NCI-H2029 (cell line): ENCODE measurements at regions not wholly inside any gene's neighbourhood (a gene's known extent, or its start where the extent isn't known, plus 50 kb on each side); places are given as distances from the start of the nearest gene placed in this dataset.
"Not testable (repeated sequence)": the region's sequence is repeated elsewhere in the genome, so short reads cannot be mapped to it uniquely, and the experiment has no call there.

Experiments
- DNase-seq: peaks from one replicate; lab custom pipeline; 2025; lab: John Stamatoyannopoulos, UW

DNA sequence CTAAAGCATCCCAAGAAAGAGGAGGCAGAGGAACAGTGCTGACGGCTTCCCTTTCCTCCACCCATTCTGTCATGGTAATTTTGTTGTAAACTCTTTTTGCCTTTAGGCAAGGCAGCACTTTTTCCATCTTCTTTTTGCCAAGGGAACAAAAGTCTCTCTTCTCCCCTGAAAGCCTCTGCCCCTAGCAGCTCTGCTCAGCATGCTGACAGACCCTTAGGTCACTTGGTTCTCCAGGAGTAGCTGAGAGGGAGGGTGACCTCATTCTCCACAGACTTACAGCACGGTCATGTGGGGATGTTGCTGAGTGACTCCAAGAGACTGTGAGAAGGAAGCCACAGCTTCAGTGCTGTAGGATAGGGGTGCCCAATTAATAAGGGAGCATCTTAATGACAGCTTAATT, 81.1 kb upstream of the RALGAPA2 start:
- no peak for DNase-seq

DNA sequence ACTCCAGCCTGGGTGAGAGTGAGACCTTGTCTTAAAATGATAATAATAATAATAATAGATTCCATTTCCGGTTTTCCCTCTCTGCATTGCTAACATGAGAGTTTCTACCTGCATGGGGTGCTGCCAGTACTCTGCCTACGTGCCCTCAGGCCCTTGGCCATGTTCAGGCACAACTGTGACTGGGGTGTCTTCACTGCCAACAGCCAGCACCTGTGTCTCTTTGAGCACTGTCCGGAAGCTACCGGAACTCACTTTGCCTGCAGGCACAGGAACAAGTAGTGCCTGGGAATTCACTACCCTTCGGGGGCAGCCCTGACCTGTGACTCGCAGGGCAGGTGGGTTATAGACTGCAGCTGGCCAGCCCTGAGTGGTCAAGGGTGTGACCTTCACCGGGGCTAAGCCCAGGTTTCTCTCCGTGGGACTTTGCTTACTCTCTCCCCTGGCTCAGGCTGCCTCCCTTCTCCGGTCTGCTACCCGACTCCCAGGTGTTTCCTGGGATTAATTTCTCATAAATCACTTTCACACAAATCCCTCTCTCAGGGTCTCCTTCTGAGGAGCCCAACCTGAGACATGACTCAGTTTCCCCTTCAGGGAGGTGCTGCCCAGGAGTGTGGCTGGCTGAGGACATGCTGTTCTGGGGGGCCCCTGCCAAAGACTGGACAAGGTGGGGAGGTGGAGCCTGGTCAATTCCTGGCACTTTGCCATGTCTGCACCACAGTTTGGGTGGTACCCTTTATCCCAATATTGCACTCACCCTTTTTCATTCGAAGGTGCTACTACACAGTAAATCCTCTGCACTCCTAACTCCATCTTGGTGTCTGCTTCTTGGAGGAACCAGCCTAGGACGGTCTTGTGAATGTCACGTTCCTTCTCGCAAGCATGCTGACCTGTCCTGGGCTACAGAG, 79.5 kb upstream of the RALGAPA2 start:
- DNase-seq: no peak

DNA sequence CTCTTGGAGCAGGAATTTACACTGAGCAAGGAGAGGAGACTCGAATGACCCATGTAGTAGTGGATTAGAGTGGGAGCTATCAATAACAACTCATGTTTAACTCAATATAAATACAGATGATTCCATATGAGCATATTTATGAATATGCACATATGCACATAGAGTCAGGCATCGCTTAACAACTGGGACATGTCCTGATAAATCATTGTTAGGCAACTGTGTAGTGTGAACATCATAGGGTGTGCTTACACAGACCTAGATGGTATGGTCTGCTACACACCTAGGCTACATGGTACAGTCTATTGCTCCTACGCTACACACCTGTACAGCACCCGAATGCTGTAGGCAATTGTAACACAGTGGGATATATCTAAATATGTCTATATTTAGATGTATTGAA, 75.9 kb upstream of the RALGAPA2 start:
- no peak for DNase-seq

DNA sequence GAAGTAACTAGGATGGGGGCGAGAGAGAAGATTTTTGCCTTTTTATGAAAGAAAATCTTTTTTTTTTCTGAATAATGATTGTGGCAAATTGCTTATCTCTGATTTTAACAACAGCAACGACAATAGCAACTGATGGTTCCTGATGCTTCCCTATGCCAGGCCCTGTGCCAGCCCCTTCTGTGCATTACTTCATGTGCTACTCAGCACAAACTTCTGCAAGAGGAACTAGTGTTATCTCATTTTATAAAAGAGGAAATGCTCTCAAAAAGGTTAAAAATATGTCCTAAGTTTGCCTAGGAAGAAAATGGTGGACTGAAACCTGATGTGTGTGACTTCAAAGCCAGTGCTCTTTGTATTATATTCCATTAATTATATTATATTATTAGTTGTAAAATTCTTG, 74.0 kb upstream of the RALGAPA2 start:
- DNase-seq: no peak

DNA sequence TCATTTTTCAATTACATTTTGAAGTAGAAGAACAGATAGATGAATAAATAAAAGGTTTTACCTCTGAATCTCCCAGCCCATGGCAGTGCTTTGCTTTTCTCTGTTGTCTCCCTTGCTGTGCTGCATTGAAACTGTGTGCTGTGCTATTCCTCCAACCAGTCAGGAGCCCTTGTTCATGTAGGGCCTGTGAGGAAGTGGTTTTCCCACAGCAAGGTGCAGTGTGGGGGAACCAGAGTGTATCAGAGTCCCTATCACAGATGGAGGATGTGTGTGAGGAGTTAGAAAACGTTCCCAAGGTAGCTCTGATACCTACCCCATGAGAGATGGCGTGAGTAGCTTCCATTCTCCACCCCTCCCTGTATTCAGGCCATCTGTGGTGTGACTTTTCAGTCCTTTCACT, 72.8 kb upstream of the RALGAPA2 start:
- DNase-seq: no peak

DNA sequence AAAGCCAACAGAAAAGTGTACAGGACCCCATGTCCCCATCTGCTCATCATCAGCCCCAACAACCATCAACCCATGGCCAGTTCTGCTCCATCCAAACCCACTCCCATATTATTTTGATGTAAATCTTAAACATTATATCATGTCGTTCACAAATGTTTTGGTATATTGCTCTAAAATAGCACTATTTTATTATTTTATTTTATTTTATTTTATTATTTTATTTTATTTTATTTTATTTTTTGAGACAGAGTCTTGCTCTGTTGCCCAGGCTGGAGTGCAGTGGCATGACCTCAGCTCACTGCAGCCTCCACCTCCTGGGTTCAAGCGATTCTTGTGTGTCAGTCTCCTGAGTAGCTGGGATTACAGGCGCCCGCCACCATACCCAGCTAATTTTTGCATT, 72.0 kb upstream of the RALGAPA2 start:
- DNase-seq: not testable (repeated sequence)

DNA sequence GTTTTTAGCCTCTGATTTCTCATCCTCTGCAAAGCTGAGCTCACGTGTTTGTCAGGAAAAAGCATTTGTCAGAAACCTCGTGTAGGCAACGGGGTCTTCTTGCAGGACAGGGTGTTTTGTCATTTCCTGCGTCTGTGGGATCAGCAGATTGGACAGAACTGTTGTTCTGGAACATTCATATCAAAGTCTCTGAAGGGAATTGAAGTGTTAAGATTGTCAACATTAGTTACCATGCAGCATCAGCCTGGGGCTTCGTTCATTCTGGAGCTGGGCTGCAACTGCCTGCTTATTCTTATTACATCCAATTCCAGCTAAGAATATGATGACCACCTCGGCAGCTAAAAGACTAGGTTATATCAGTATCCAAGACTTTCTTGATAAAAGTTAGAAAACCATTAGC, 71.0 kb upstream of the RALGAPA2 start:
- DNase-seq: no peak

DNA sequence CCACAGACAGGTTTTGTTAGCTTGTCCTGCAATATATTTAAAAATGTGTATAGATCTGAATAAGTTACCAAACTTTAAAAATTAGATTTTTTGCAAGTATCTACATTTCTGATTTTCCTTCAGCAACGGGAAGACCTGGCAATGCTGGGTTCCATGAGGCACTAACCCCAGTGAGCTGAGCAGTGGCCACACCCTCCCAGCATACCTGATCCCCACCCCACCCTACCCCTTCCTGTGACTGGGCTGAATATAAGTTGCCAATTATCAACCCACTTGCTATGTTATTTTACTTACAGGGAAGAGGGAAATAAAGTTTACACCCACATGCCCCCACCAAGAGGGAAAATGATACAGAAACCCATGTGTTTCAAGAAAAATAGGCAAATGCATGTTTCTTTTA, 70.3 kb upstream of the RALGAPA2 start:
- no peak for DNase-seq

DNA sequence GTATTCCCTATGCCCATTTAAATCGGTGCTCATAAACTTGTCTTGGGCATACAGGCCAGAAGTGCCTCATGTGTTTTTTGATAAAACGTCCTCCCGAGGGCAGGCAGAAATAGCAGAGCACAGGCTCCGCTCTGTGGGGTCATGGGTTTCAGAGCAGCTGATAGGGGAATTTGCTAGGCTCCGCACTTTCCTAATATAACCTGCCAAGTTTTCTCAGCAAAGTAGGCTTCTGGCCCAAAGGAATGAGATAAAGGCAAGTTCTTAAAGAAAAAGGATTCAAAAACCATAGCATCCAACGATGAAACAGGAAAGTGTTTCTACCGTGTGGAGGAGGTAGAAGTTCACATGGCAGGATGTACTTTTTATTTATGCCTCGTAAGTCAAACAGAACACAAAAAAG, 69.8 kb upstream of the RALGAPA2 start:
- DNase-seq: no peak

DNA sequence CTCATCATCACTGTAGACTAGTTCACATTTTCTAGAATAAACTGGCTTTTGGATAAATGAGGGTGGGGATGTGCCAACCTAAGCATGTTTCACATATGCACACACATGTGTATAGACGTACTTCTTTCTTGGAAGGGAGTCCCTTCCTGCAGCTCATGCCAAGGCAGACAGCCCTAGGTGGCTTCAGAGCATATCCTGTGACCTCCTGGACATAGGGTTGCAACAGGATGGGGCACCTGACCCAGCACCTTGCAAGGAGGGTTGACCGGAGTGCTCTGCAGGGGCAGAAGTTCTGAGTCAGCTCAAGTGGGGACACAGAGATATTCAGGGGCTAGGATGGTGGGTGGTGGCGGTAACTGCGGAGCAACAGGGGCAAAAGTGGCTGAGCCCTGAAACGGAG, 68.6 kb upstream of the RALGAPA2 start:
- DNase-seq: no peak

DNA sequence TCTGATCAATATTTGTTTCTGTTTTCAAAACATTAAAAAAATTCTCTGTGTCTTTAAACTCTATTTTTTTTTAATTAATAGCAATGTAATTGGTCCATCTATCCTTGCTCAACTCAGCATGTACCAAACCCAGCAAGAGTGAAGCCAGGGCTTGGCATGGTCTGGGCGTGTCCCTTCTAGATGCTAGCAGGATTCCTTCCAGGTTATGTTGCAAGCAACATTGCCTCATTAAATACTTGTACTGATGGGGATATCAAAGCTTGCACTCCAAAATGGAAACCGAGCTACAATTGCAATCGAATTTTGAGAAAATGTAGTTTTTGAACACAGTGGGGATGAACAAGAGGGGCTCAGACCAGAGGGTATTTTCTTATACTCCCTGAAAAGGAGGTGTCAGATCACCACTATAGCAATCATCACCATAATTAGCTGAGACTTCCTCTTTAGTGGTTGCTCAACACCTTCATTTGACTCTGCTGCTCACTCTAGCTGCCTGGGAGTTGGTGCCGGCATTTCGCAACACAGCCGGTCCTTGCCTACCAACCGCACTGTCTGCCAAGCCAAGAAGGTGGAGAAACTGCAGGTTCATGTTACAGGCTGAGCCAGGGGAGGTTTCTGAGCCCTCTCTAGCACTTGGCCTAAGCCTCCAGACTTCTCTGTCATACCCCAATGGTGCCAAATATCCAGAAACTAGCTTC, 67.8 kb upstream of the RALGAPA2 start:
- peak; percentile 88 for DNase-seq

DNA sequence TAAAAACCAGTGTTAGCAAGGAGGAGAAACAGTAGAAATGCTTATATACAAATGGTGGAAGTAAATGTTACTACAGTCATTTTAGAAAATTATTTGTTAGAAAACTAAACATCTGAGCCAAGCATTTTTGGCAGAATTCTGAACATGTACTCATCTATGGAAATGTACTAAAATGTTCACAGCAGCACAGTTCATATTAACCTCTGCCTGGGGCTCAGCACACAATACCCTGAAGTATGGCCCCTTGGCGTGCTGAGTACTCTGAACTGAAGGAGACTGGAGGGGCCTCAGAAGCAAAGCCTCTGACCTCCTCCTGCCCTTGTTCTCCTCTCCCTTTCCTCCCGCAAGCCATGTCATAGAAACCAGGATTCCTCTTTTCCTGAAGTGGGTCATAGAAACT, 66.2 kb upstream of the RALGAPA2 start:
- DNase-seq: no peak

DNA sequence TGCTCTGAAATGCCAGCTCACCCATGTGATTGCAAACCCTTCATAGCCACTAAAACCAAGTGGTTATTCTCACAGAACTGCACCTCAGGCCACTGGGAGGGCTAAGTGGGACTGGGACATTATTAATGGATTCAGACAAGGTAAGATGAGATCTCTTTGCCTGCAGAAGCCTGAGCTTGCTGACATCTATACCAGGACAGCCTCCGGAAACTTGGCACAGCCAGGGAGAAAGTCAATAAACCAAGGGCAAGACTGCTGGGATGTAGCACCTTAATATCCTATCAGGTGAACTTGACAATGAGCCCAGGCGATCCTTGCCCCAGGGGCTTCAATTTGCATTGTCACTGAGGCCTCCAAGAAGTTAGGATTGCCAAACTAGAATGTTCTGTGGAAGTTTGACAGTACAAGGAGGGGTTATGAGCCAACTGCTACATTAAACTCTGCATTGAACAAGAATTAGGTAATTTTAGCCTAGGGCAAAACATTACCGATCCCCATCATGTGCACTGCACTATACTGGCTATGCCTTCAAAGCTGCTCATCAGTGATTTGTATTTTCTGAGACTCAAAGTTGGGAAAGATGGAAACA, 60.1 kb upstream of the RALGAPA2 start:
- peak; percentile 63 for DNase-seq

DNA sequence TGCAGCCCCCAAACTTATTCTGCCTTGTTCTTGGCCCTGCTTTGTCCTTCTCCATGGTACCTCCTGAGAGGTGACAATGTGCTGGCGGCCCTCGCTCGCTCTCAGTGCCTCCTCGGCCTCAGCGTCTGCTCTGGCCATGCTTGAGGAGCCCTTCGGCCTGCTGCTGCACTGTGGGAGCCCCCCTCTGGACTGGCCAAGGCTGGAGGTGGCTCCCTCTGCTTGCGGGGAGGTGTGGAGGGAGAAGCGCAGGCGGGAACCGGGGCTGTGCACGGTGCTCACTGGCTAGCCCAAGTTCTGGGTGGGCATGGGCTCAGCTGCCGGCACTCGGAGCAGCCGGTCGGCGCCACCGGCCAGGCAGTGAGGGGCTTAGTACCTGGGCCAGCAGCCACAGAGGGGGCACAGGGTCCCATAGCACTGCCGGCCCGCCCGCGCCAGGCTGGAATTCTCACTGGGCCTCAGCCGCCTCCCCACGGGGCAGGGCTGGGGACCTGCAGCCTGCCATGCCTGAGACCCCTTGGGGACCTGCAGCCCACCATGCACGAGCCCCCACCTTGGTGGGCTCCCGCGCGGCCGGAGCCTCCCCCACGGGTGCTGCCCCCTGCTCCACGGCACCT, 55.9 kb upstream of the RALGAPA2 start:
- DNase-seq: no peak

DNA sequence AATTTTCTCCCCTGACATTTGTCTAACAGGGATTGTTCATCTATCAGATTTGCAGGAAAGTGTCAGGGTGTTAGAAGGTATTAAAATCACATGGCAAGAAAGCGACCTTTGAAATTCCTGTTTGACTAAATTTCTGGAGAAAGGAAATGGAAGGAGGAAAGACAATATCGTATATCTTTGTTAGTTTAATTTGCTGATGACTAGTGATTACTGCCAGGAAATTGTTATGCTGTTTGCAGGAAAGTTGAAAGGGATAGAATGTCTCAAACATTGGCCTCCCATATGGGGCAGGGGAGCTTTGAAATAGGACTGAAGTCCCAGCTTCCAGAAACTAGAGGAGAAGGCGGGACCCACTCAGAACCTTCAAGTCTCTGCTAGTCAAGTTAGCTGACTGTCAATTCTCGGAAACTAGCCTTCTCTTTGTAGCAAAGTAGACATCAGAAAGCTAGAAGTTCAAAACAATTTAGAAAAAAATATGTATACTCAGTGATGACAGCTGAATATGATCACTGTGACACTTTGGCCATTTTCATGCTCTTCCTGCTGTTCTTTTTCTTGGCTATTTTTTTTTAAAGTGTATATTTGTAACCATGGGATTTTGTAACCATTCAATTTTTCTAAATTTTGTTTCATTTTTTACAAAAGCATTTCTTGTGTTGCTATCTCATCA, 53.4 kb upstream of the RALGAPA2 start:
- DNase-seq: no peak

DNA sequence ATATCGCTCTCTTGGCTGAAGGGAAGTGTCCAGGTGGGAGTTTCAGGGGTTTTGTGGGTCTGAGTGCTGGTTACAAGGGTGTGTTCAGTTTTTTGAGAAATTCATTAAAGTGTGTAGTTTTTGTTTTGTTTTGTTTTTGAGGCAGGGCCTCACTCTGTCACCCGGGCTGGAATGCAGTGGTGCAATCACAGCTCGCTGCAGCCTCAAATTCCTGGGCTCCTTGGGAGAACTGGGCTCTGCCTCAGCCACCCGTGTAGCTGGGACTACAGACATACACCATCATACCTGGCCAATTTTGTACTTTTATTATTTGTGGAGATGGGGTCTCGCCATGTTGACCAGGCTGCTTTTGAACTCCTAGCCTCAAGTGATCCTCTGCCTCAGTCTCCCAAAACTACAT, 51.2 kb upstream of the RALGAPA2 start:
- DNase-seq: no peak
